Fibroblast of lung (primary cell): ENCODE measurements at regions not wholly inside any gene's neighbourhood (a gene's known extent, or its start where the extent isn't known, plus 50 kb on each side); places are given as distances from the start of the nearest gene placed in this dataset.

Experiments used
- CTCF ChIP-seq, 2 donors: IDR thresholded peaks in 1 of 2; conservative IDR thresholded peaks in 1 of 2; 1 replicate in 1 of 2; 2 replicates in 1 of 2; pipeline ENCODE4 v1.5.1; 2011 to 2012; ENCODE audit warnings: low read length in 2 of 2, control low read depth in 1 of 2, inconsistent platforms in 1 of 2, low read depth in 1 of 2, mild to moderate bottlenecking in 1 of 2
- EZH2 ChIP-seq: IDR thresholded peaks from 2 replicates; pipeline ENCODE4 v1.5.1; 2012; ENCODE audit warnings: low read length, control low read depth, mild to moderate bottlenecking; ENCODE audit errors: missing control alignments

- TF ChIP-seq CTCF (conservative IDR thresholded peaks at IDR 0.05 in 1 of 2, IDR thresholded peaks at IDR 0.05 in 1 of 2; ENCODE audit: low read depth in 1 of 2, low read length in 2 of 2): no peak
- no peak for TF ChIP-seq EZH2
These were observed 434.9 kb downstream of the ZEB2 start for GRCh38 chr2:144085016-144085415.
